GM12878 (cell line): ENCODE measurements at regions not wholly inside any gene's neighbourhood (a gene's known extent, or its start where the extent isn't known, plus 50 kb on each side); places are given as distances from the start of the nearest gene placed in this dataset.

Experiments used
- ATAC-seq: fragments of 200-7000 bp; cut with Tn5 transposase; 3 replicates; pipeline ENCODE4 v1.9.1; 2020; ENCODE audit warnings: mild to moderate bottlenecking, moderate library complexity
- BruUV-seq: library from RNA; stranded (reverse); fragments of 400-500 nt; replicated peaks from 2 replicates; lab custom pipeline; 2021; lab: Mats Ljungman, UMichigan
- CTCF ChIA-PET: fragments of 300-600 bp; sonication (Branson Sonifier 250); formaldehyde crosslinking; extraction: SDS; loops from one replicate; lab custom pipeline; 2021; ENCODE audit warnings: inconsistent platforms; lab: Yijun Ruan, JAX
- POLR2A ChIA-PET: fragments of 350-600 bp; formaldehyde crosslinking; extraction: SDS; loops from one replicate; lab custom pipeline; 2021; ENCODE audit warnings: inconsistent platforms; lab: Charles Lee
- RAD21 ChIA-PET: fragments of 300-600 bp; sonication (Branson Sonifier 250); formaldehyde crosslinking; loops from one replicate; lab custom pipeline; 2023; ENCODE audit warnings: antibody characterized with exemption; ENCODE audit not compliant: unreplicated experiment; lab: Charles Lee
- SMC1A ChIA-PET: fragments of 300-600 bp; sonication (Branson Sonifier 250); formaldehyde crosslinking; loops from one replicate; lab custom pipeline; 2023; ENCODE audit not compliant: unreplicated experiment, uncharacterized antibody; lab: Charles Lee
- DNase-seq: peaks from one replicate; pipeline ENCODE4 v3.0.0-alpha.2; 2011; ENCODE audit warnings: low read depth, low spot score
- FAIRE-seq: peaks from 3 replicates; lab custom pipeline; 2011; peaks lifted over from hg19 to GRCh38; lab: Jason Lieb, UNC
- H2AFZ ChIP-seq: 2 replicates; pipeline ENCODE4 v1.6.0; 2011; ENCODE audit warnings: low read depth, low read length, control low read depth; ENCODE audit not compliant: control insufficient read depth
- H3K27ac ChIP-seq: 2 replicates; pipeline ENCODE4 v1.5.1; 2011; ENCODE audit warnings: control low read depth; ENCODE audit not compliant: control insufficient read depth, insufficient read depth
- H3K27me3 ChIP-seq, 2 experiments: replicated peaks in 1 of 2; 2 replicates each; pipeline versions ENCODE4 v1.6.0 to v1.6.1; 2011; ENCODE audit warnings: low read length in 1 of 2; ENCODE audit not compliant: control insufficient read depth in 2 of 2, insufficient read depth in 2 of 2
- H3K36me3 ChIP-seq, 2 experiments: 2 replicates each; pipeline ENCODE4 v1.5.1; 2011; ENCODE audit warnings: low read length in 1 of 2; ENCODE audit not compliant: control insufficient read depth in 2 of 2, insufficient read depth in 2 of 2
- H3K4me1 ChIP-seq: 2 replicates; pipeline ENCODE4 v1.6.1; 2011; ENCODE audit warnings: mild to moderate bottlenecking, low read length, moderate library complexity, mixed read lengths; ENCODE audit not compliant: control insufficient read depth, insufficient read depth
- H3K4me2 ChIP-seq: 2 replicates; pipeline ENCODE4 v1.6.0; 2011; ENCODE audit warnings: control low read depth; ENCODE audit not compliant: control insufficient read depth, insufficient read depth
- H3K4me3 ChIP-seq: fragments of 200-600 bp; sonication (generic); 2 replicates; pipeline ENCODE4 v1.5.1; 2016
- H3K79me2 ChIP-seq: 2 replicates; pipeline ENCODE4 v1.6.0; 2011; ENCODE audit warnings: low read length; ENCODE audit not compliant: control insufficient read depth, insufficient read depth
- H3K9ac ChIP-seq: 2 replicates; pipeline ENCODE4 v1.8.0; 2011; ENCODE audit warnings: low read length, control low read depth, mixed read lengths; ENCODE audit not compliant: control insufficient read depth, insufficient read depth
- H3K9me3 ChIP-seq: replicated peaks from 3 replicates; pipeline ENCODE4 v1.5.1; 2011; ENCODE audit warnings: mild to moderate bottlenecking, low read length; ENCODE audit not compliant: control insufficient read depth, insufficient read depth
- H4K20me1 ChIP-seq: 2 replicates; pipeline ENCODE4 v1.6.0; 2011; ENCODE audit not compliant: control insufficient read depth, insufficient read depth
- RAD21 ChIP-seq: IDR thresholded peaks from 2 replicates; pipeline ENCODE4 v1.6.1; 2011; ENCODE audit warnings: mild to moderate bottlenecking, low read depth, low read length, moderate library complexity; ENCODE audit not compliant: insufficient read depth
- SMC3 ChIP-seq: IDR thresholded peaks from 2 replicates; pipeline ENCODE4 v1.6.1; 2011; ENCODE audit warnings: low read length, improper control_type of control experiment, borderline replicate concordance
- ZNF622 ChIP-seq: fragments of 450-650 bp; IDR thresholded peaks from 2 replicates; pipeline ENCODE4 v1.6.1; 2017; ENCODE audit warnings: mild to moderate bottlenecking, inconsistent platforms
- WGBS: methylation state at CpG from one replicate; pipeline ENCODE4 v1.1.6; 2016; ENCODE audit warnings: low lambda C conversion rate; ENCODE audit not compliant: insufficient replicate concordance, insufficient coverage; ENCODE audit errors: missing lambda C conversion rate; 5-methylcytosine and 5-hydroxymethylcytosine counted together
- in situ Hi-C: fragments of 300-500 bp; cut with MboI; formaldehyde crosslinking; loops from 9 replicates; pipeline ENCODE4 v1.14.3; 2018; ENCODE audit warnings: mixed read lengths
- intact Hi-C: fragments of 100-400 bp; cut with micrococcal nuclease; formaldehyde crosslinking; loops from one replicate; pipeline ENCODE4 v1.14.2; 2022; ENCODE audit not compliant: unreplicated experiment
- TF ChIP-seq, protein P1 (sequence below): IDR thresholded peaks from 2 replicates; pipeline ENCODE4 v1.6.1; 2011; ENCODE audit warnings: borderline replicate concordance, low read depth, mild to moderate bottlenecking, moderate library complexity, mixed read lengths, low read length; ENCODE audit not compliant: insufficient read depth; ENCODE audit errors: extremely low read length
- TF ChIP-seq, protein P2 (sequence below), 3 experiments: IDR thresholded peaks in 2 of 3; conservative IDR thresholded peaks in 1 of 3; 2 replicates each; pipeline ENCODE4 v1.5.1; 2011; ENCODE audit warnings: low read depth in 3 of 3, low read length in 3 of 3, mild to moderate bottlenecking in 3 of 3, control low read depth in 2 of 3, moderate library complexity in 2 of 3, inconsistent platforms in 1 of 3, mixed read lengths in 1 of 3; ENCODE audit not compliant: control insufficient read depth in 2 of 3, insufficient read depth in 1 of 3; ENCODE audit errors: extremely low read depth in 1 of 3

DNA sequence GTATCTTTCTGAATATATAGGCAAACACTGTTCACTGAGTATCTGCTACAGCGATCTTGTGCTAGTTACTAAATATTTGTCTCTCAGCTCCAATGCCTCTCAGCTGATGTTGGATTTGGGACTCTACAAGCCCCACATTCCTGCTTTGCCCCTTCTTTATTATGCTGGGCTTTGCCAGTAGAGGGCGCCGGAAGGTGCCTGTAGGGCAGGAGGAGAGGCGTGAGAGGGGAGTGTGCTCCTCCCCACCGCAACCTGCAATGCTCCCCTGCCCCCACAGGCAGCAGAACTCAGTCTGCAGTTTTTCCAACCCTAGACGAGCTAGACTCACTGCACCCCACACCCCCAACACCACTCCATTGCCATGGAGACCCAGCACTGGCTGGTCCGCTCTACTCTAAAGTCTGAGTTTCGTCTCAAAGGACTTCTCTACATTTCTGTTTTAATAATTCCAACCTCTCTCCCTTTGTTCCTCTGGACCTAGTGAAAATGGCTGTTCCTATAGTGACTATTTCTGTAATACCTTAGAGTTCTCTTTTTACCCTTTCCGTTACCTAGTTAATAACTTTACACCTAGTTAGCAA is 337.6 kb downstream of the CCSER2 start:
- Histone ChIP-seq H4K20me1 (no peaks in the 10 kb centered on the region), H3K79me2 (no peaks in the 10 kb centered on the region), H3K9ac (no peak overlapping the region), H3K27me3 (no peaks in the 10 kb centered on the region; a peak in 1 of 4 replicates), H3K4me2 (no peak overlapping the region), H3K4me1 (no peaks in the 10 kb centered on the region), H3K36me3 (no peaks in the 10 kb centered on the region), H3K4me3 (no peak overlapping the region), H3K27ac (no peak overlapping the region), H3K9me3 (no peaks in the 10 kb centered on the region), H2AFZ (no peak overlapping the region)
- SMC1A ChIA-PET, result no interaction called here
- BruUV-seq, result no TSS peak
- intact Hi-C loops (no loop called here), in situ Hi-C loops (no loop called here)
- DNase-seq (no peak), ATAC-seq (peak; percentile 91), FAIRE-seq (no peak)
- POLR2A ChIA-PET, result no interaction called here
- RAD21 ChIA-PET, result no interaction called here
- CTCF ChIA-PET, result interaction anchor here (0.8 to 0.9 kb wide), 2 partner anchors 126 to 155 kb away, joined by 3 to 4 read pairs; no protein-coding TSS in a partner anchor
- WGBS, result 25% methylated on average over 8 of the region's 9 CpGs
- TF ChIP-seq, protein P1, sequence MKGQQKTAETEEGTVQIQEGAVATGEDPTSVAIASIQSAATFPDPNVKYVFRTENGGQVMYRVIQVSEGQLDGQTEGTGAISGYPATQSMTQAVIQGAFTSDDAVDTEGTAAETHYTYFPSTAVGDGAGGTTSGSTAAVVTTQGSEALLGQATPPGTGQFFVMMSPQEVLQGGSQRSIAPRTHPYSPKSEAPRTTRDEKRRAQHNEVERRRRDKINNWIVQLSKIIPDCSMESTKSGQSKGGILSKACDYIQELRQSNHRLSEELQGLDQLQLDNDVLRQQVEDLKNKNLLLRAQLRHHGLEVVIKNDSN, result no peak
- TF ChIP-seq, protein P2, sequence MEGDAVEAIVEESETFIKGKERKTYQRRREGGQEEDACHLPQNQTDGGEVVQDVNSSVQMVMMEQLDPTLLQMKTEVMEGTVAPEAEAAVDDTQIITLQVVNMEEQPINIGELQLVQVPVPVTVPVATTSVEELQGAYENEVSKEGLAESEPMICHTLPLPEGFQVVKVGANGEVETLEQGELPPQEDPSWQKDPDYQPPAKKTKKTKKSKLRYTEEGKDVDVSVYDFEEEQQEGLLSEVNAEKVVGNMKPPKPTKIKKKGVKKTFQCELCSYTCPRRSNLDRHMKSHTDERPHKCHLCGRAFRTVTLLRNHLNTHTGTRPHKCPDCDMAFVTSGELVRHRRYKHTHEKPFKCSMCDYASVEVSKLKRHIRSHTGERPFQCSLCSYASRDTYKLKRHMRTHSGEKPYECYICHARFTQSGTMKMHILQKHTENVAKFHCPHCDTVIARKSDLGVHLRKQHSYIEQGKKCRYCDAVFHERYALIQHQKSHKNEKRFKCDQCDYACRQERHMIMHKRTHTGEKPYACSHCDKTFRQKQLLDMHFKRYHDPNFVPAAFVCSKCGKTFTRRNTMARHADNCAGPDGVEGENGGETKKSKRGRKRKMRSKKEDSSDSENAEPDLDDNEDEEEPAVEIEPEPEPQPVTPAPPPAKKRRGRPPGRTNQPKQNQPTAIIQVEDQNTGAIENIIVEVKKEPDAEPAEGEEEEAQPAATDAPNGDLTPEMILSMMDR (IDR thresholded peaks at IDR 0.05 in 2 of 3, conservative IDR thresholded peaks at IDR 0.05 in 1 of 3; ENCODE audit: control insufficient read depth in 2 of 3, extremely low read depth in 1 of 3, insufficient read depth in 1 of 3, low read depth in 3 of 3, low read length in 3 of 3), result peak; percentile 62 to 76 (median 69)
- TF ChIP-seq RAD21, result peak; percentile 43
- TF ChIP-seq SMC3, result peak; percentile 24; the same call in 1 of the 2 replicates
- TF ChIP-seq ZNF622, result no peak
